GM19438 (cell line): ENCODE measurements at regions not wholly inside any gene's neighbourhood (a gene's known extent, or its start where the extent isn't known, plus 50 kb on each side); places are given as distances from the start of the nearest gene placed in this dataset.
A peak's percentile ranks its signal among the peaks of the same experiment; 100 is the strongest.
"Not testable (repeated sequence)": the region's sequence is repeated elsewhere in the genome, so short reads cannot be mapped to it uniquely, and the experiment has no call there.

Source experiments
- ATAC-seq: cut with Tn5 transposase; IDR thresholded peaks from one replicate; pipeline ENCODE4 v1.9.1; 2021; ENCODE audit warnings: low read depth; ENCODE audit not compliant: unreplicated experiment

GRCh38 chr9:83191154-83191553 lies 128.2 kb upstream of the RASEF start:
- no peak for ATAC-seq

GRCh38 chr9:83189026-83189425 lies 126.1 kb upstream of the RASEF start:
- not testable (repeated sequence) for ATAC-seq

DNA sequence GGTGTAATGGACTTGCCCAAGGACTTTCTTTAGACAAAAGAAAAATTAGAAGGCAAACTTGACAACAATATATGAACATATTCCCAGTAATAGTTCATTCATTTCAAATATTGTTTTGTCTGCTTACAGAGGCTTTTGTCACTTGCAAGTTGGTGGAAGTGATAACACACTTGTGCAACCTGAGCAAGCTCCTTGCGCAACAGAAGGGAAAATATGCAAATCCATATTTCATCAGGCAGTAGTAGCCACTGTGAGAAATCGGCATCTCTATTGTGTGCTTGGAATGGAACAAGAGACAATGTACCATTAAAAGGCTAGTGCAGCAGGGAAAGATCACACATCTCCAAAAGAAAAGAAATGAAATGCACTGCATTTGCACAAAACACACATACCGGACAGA lies 125.3 kb upstream of the RASEF start:
- no peak for ATAC-seq

GRCh38 chr9:83186155-83186737 lies 123.3 kb upstream of the RASEF start:
- no peak for ATAC-seq

DNA sequence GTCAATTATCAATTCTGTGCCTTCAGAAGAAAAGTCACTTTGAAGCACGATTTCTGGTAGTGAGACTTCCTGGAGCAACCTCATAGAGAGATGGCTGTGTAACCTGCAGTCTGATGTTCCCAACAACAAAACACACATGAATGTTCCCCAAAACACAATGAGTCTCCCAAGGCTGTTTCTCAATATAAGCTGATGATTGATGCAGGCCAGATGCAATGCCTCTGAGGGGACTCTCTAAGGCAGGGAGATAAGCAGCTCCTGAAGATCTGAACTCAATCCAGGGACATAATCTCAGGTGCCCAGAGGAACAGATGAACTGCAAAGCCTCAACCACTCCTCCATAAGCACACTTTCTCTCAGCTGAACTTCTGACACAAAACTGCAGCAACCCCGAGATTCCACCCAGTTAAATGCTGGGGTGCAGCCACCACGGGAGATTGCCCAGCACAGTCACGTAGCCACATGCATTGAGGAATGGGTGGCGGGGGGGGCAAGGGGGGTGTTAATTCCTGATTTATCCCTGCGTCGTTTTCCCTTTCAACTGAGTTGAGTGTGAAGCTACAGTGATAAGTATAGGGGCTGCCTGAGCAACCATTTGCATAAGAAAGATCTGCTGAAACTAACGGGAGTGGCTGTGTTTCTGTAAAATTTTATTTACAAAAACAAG lies 122.7 kb upstream of the RASEF start:
- no peak for ATAC-seq

- ATAC-seq = no peak
These were observed 120.7 kb upstream of the RASEF start for GRCh38 chr9:83183621-83184020.

GRCh38 chr9:83182071-83182470 lies 119.1 kb upstream of the RASEF start:
- no peak for ATAC-seq

DNA sequence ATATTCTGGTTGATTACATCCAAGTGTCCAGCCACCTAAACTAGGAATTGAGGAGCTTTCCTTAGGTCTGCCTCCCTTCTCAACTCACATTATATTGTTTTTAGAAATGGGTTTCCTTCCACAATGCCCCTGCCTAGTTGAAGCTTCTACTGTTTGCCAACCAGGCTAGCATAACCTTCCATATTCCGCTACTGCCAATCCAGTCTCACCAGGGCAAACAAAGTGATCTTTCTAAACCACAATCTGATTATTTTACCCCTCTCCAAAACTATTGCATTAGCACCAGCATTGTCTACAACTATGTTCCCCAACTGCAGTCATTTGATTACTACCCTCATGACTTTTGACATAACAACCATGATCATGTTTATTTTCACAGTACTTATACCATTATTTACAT lies 115.8 kb upstream of the RASEF start:
- ATAC-seq = no peak

GRCh38 chr9:83177747-83178146 lies 114.8 kb upstream of the RASEF start:
- no peak for ATAC-seq

- no peak for ATAC-seq
These were observed 104.2 kb upstream of the RASEF start for GRCh38 chr9:83167126-83167525.

GRCh38 chr9:83166372-83166771 lies 103.4 kb upstream of the RASEF start:
- ATAC-seq = no peak

DNA sequence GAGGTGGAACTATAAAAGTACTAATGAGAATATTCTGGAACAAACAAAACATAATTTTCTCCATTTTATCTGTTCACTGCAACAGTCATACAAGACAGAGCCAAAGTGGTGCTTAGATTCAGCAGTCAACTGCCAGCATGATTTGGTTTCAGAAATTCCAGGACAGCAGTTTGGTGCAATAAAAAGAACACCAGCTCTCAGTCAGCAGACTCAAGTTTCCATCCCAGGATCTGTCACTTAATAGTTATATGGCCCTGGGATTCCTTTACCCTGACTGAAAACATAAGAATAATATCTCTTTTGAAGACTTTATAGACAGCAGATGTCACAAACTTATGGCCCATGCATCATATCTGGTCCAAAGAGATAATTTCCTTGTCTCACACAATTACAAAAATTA lies 92.8 kb upstream of the RASEF start:
- no peak for ATAC-seq

DNA sequence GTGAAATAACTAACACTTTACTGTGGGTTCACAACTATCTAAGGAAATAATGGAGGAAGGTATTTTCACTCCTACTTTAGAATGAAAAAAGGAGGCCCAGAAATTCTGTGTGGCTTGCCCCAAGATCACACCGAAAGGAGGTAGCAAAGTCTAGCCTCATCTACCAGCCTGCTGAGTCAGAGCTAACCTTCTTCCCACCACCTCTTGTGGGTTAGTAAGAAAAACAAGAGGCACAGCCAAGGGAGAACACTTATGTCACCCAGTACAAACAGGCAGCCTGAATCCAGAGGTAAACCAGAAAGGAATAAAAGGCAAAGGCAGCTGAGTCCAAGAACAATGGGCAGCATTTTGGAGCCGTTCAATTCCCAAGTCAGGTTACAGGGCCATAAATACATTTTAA lies 91.9 kb upstream of the RASEF start:
- ATAC-seq = no peak

GRCh38 chr9:83154087-83154736 lies 91.3 kb upstream of the RASEF start:
- ATAC-seq = peak; percentile 97

DNA sequence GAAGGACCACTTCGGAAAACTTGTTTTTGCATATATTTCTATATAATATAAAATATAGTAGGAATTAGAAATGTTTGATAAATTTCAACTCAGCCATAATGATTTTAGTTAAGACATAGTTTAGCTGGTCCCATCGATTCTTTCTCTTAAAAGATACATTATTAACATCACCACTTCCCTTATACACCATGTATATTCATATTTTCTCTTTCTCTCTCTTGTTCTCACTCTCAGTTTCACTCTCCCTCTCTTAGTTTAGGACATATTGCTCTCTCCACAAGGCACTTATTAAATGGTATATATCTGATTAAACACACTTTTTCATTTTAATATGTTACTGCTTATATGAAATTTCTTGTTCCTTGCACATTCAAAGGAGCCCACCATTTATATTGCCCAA lies 90.1 kb upstream of the RASEF start:
- no peak for ATAC-seq

GRCh38 chr9:83151627-83152137 lies 88.7 kb upstream of the RASEF start:
- ATAC-seq = no peak

GRCh38 chr9:83147315-83148149 lies 84.6 kb upstream of the RASEF start:
- no peak for ATAC-seq

DNA sequence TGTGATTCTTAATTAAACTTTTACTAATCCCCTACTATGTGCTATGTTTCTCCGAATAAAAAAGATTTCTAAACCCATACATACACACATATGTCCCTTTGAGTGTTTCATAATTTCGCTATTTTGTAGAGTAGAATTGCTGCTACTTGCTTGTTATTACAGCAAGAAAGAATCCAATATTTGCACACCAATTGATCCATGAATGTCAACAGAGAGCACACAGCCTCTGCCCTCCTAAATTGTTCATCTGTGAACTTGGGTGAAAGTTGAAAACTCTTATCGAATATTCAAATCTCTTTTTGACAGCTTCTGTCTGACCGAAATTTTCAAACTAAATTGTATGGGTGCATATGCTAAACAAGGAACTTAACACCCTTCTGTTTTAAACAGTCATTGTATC lies 83.4 kb upstream of the RASEF start:
- ATAC-seq = no peak

- no peak for ATAC-seq
These were observed 81.5 kb upstream of the RASEF start for GRCh38 chr9:83144492-83144891.

- ATAC-seq = no peak
These were observed 79.4 kb upstream of the RASEF start for GRCh38 chr9:83142389-83142788.

DNA sequence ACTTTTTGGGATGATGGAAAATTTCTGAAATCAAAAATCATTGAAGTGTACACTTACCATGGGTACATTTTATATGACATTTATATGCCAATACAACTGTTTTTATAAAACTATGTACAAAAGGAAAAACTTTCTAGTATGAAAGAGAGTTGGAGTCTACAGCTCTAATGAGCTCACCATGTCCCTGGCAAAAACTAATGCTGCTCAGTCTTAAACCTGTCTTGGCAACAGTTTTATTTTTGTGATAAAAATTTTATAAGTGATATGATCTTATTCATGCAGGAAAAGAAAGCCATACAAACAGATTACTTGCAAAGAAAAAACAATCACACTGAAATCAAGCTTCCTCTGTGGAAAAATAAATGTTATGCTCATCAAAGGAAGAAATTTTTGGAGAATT lies 78.9 kb upstream of the RASEF start:
- no peak for ATAC-seq
